HG02571 (cell line): ENCODE measurements at regions not wholly inside any gene's neighbourhood (a gene's known extent, or its start where the extent isn't known, plus 50 kb on each side); places are given as distances from the start of the nearest gene placed in this dataset.

Experiments used
- ATAC-seq: cut with Tn5 transposase; IDR thresholded peaks from one replicate; pipeline ENCODE4 v1.9.1; 2021; ENCODE audit warnings: mild to moderate bottlenecking, moderate library complexity; ENCODE audit not compliant: unreplicated experiment

DNA sequence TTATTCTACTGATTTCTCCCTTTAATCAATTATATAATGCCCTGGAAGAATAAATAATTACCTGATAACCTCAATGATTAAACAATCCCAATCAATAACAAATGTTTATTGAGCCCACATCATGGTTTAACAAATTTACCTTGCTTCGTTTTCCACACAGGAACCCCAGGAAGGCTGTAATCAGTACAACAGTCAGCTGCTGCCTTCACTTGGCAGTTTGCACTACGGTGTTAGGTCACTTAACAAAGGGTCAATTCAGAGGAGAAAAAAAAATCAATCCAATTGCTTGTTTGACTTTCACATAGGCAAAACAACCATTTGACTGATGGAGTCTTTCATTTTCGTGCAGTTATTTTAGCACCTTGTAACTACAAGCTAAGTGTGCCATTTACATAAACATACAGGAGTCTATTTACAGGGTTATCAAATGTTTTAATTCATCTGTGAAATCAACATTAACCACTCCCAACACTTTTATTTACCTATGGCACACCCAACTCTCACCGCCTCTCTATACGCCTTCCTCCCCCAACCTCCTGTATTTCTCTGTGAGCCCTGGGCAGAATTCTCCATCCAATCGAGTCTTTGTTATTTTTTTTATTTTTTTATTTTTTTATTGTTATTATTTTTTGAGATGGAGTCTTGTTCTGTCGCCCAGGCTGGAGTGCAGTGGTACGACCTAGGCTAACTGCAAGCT lies 140.4 kb upstream of the TAB2 start:
- ATAC-seq, result no peak

DNA sequence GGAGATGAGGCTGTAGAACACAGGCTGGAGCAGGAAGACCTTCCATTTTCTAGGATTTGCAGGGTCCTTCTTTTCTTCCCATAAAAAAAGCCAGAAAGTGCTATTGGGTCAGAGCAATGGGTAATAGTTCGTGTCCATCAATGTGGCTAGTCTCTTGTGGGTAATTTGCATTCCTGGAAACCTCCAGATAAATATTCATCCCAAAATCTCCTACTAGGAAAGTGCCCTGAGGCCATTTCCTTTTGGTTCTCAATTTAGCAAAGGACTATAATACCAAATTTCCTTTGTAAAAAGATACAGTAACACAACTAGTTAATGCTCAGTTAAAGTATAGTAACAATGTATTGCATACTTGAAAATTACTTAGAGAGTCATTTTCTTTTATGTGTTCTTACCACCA lies 138.1 kb upstream of the TAB2 start:
- ATAC-seq, result no peak

GRCh38 chr6:149181304-149181703 lies 136.2 kb upstream of the TAB2 start:
- no peak for ATAC-seq

DNA sequence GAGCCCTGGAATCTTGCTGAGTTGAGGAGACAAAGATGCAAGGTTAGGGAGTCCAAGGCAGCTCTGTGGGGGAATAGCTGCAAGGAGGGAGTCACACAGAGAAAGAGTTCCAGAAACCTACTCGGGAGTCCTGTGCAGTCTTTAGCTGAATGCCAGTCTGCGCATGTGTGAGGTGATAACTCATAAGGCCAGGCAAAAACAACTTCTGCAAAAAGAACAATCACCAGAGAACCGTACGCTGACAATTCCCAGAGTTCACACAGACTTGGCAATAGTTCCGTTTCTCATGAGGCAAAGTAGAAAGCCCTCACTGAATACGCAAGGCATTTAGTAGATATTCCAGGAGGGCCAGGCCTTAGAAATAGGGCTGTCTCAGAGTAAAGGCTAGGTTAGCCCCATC lies 135.2 kb upstream of the TAB2 start:
- no peak for ATAC-seq

DNA sequence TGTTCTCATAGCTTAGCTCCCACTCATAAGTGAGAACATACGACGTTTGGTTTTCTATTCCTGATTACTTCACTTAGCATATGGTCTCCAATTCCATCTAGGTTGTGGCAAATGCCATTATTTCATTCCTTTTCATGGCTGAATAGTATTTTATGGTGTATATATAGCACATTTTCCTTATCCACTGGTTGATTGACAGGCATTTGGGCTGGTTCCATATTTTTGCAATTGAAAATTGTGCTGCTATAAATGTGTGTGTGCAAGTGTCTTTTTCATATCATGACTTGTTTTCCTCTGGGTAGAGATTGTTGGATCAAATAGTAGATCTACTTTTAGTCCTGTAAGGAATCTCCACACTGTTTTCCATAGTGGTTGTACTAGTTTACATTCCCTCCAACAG lies 133.0 kb upstream of the TAB2 start:
- ATAC-seq, result no peak

GRCh38 chr6:149185799-149186357 lies 131.6 kb upstream of the TAB2 start:
- no peak for ATAC-seq

DNA sequence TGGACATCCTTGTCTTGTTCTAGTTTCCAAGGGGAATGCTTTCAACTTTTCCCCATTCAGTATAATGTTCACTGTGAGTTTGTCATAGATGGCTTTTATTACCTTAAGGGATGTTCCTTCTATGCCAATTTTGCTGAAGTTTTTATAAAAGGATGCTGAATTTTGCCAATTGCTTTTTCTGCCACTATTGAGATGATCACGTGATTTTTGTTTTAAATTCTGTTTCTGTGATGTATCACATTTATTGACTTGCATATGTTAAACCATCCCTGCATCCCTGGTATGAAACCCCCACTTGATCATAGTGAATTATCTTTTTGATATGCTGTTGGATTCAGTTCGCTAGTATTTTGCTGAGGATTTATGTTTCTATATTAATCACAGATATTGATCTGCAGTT lies 130.6 kb upstream of the TAB2 start:
- no peak for ATAC-seq

GRCh38 chr6:149190224-149190831 lies 127.2 kb upstream of the TAB2 start:
- ATAC-seq, result no peak

DNA sequence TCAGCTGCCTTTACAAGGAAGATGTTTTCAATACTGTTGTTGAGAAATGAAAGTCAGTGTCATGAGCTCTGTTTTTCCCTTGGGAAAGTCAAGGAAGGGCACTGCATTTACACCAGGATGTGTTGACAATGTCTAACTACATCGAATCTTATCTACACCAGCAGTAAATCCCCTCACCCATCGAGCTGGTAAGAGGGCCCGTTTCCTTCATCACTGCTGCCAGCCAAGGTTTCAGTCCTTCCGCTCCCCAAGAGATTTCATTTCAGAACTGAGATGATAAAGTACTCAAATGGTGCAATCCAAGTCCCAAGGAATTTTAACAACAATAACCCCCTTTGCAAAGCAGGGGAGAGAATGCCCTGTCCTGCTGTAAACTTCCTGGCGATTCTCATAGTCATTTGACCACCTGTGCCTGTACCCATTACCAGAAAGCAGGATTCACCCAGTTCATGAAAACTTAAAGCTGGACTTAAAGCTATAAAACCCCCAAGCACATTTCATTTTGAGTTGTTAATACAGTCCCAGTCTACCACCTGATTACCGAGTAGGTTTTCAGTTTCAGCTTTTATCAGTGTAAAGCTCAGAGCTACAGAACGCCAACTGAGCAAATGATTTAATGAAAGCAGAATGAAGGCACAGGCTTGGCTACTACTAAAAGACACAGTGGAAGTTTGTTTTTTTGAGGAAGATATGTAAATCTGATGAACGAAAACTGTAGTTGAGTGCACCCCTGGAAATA lies 122.5 kb upstream of the TAB2 start:
- no peak for ATAC-seq

GRCh38 chr6:149196091-149196490 lies 121.4 kb upstream of the TAB2 start:
- ATAC-seq, result no peak

DNA sequence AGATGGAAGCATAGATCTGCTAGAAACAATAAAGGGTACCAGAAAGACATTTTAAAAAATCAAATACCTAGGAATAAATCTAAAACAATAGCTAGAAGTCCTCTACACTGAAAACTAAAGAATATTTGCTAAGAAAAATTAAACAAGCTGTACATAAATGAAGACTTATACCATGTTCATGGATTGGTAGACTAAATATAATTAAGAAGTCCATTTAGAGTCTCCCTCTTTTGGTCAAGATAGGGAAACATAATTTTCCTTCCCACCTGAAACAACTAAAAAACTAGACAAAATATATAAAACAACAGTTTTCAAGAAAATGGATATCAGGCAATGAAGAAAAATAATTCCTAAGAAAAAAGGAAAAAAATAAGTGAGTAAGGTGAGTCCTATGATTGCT lies 120.0 kb upstream of the TAB2 start:
- ATAC-seq, result no peak

DNA sequence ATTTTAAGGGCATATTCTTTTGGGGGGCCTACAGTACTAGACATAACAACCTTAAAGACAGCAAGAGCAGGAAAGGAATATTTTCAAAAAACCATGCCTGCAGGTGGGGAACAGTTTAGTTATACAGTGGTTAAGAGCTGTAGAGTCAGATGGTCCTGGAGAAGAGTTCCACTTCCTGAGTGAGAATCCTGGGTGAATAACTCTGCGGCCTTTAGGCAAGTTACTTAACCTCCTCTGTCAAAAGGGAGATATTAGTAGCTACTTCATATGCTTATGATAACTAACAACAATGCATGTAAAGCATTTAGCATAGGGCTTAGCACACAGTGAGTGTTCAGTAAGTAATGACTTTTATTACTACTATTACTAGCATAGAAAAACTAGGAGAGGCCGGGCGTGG lies 119.2 kb upstream of the TAB2 start:
- no peak for ATAC-seq

DNA sequence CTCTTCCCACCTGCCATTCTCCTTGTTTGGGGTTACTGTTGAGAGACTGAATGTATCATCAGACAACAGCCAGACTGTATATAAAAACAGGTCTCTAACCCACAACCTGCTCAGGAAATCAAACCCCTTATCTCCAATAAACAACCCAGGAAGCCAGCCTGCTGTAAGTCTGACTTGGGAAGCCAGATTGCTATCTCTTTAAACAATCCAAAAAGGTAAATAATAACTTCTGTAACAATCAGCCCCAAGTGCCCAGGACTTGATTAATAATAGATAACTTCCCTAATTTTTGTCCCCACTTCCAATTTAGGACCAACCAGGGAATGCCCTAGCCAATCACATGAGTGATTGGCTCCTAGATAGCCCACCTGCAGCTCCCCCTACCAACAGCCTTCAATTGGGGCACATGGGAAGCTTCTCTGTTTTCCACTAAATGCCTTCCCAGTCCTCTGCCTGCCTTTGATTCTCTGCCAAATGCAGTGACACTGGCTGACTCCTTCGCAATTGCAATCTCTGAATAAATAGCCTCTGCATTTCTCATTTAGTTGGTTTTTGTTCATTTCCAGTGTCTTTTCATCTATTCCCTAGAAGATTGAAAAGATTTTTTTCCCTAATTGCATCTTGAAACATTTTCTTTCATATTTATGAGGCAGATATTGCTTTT lies 117.1 kb upstream of the TAB2 start:
- ATAC-seq, result no peak

GRCh38 chr6:149201068-149201655 lies 116.3 kb upstream of the TAB2 start:
- no peak for ATAC-seq

DNA sequence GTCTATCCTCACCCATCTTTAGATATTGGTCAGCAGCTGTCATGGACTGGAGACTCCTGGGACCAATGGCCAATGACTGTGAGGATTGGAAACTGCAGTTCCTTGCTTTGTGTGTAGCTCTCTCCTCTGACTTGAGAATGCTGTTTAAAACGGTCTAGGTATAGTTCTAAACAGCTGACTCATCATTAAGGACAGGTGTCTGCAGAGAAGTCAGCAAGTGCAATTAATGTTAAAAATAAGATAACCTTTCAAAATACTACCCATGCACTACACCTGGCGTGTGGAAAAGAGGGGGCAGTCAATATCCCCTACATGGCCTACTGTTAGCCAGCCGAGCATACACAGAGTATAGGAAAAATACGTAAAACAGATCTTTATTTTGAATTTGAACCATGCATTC lies 115.4 kb upstream of the TAB2 start:
- no peak for ATAC-seq

DNA sequence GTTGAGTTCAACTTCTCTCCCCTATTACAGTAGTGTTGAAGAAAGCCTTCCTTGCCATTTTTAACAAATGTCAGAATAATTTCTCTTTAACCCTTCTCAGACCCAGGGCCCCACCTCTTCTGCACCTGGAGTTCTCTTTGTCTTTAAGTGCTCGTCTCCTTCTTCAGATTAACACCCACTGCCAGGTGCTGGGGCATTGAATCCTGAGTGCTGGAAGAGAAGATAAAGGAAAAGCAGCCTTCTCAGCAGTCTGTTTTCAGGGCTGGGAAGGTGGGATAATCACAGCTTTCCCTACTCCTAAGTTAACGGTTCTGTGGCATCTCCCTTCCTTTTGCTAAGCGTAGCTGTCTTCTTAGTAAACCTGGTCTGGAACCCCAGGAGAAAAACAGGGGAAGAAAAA lies 114.6 kb upstream of the TAB2 start:
- no peak for ATAC-seq

GRCh38 chr6:149203509-149203908 lies 114.0 kb upstream of the TAB2 start:
- ATAC-seq, result no peak

- no peak for ATAC-seq
These were observed 109.3 kb upstream of the TAB2 start for GRCh38 chr6:149208134-149208601.

- ATAC-seq, result no peak
These were observed 107.4 kb upstream of the TAB2 start for GRCh38 chr6:149209871-149210775.

GRCh38 chr6:149211046-149211571 lies 106.4 kb upstream of the TAB2 start:
- ATAC-seq, result peak; percentile 71
